ENCODE measurements at regions not wholly inside any gene's neighbourhood (a gene's known extent, or its start where the extent isn't known, plus 50 kb on each side); places are given as distances from the start of the nearest gene placed in this dataset.

GRCh38 chr15:97165205-97165604, 795.3 kb upstream of the ARRDC4 start:
- DNase-seq (ENCODE audit: low spot score): no peak
- in situ Hi-C loops (cut with MboI; ENCODE audit: low sequenced_read_pairs, unreplicated experiment): no loop called here
- TF ChIP-seq CTCF (IDR thresholded peaks at IDR 0.05; ENCODE audit: borderline replicate concordance, control extremely low read depth, extremely low read depth, insufficient read depth, missing control alignments): no peak

GRCh38 chr15:97168704-97169475, 791.6 kb upstream of the ARRDC4 start:
- no peak for DNase-seq (ENCODE audit: low spot score)

GRCh38 chr15:97171556-97171955, 788.9 kb upstream of the ARRDC4 start:
- in situ Hi-C loops (cut with MboI; ENCODE audit: low sequenced_read_pairs, unreplicated experiment): no loop called here
- no peak for DNase-seq (ENCODE audit: low spot score)
- TF ChIP-seq CTCF (IDR thresholded peaks at IDR 0.05; ENCODE audit: borderline replicate concordance, control extremely low read depth, extremely low read depth, insufficient read depth, missing control alignments): no peak

More at GRCh38 chr15:97168704-97169475, 791.6 kb upstream of the ARRDC4 start:
- TF ChIP-seq CTCF (IDR thresholded peaks at IDR 0.05; ENCODE audit: borderline replicate concordance, control extremely low read depth, extremely low read depth, insufficient read depth, missing control alignments): no peak
- in situ Hi-C loops (cut with MboI; ENCODE audit: low sequenced_read_pairs, unreplicated experiment): no loop called here

GRCh38 chr15:97174886-97175540, 785.5 kb upstream of the ARRDC4 start:
- no peak for DNase-seq (ENCODE audit: low spot score)
- TF ChIP-seq CTCF (IDR thresholded peaks at IDR 0.05; ENCODE audit: borderline replicate concordance, control extremely low read depth, extremely low read depth, insufficient read depth, missing control alignments): no peak
- in situ Hi-C loops (cut with MboI; ENCODE audit: low sequenced_read_pairs, unreplicated experiment): no loop called here

- in situ Hi-C loops (cut with MboI; ENCODE audit: low sequenced_read_pairs, unreplicated experiment): no loop called here
Observed at GRCh38 chr15:97177151-97177577, 783.3 kb upstream of the ARRDC4 start.

GRCh38 chr15:97182581-97182980, 777.9 kb upstream of the ARRDC4 start:
- TF ChIP-seq CTCF (IDR thresholded peaks at IDR 0.05; ENCODE audit: borderline replicate concordance, control extremely low read depth, extremely low read depth, insufficient read depth, missing control alignments): no peak
- no peak for DNase-seq (ENCODE audit: low spot score)
- in situ Hi-C loops (cut with MboI; ENCODE audit: low sequenced_read_pairs, unreplicated experiment): no loop called here

More at GRCh38 chr15:97177151-97177577, 783.3 kb upstream of the ARRDC4 start:
- DNase-seq (ENCODE audit: low spot score): no peak
- TF ChIP-seq CTCF (IDR thresholded peaks at IDR 0.05; ENCODE audit: borderline replicate concordance, control extremely low read depth, extremely low read depth, insufficient read depth, missing control alignments): no peak

Measured in GM13976 (cell line).